Stomach (tissue), 8 donors: ENCODE measurements at regions not wholly inside any gene's neighbourhood (a gene's known extent, or its start where the extent isn't known, plus 50 kb on each side); places are given as distances from the start of the nearest gene placed in this dataset.

Source experiments
- DNase-seq, 2 donors: peaks; one replicate each; pipeline versions ENCODE4 v3.0.0 to v3.0.0-alpha.2; 2013 to 2019
- H3K27ac ChIP-seq, 5 donors: fragments of 200-600 bp in 4 of 5; sonication (generic) in 4 of 5; one replicate each; pipeline ENCODE4 v1.5.1; 2013 to 2019; ENCODE audit warnings: mild to moderate bottlenecking in 1 of 5, moderate library complexity in 1 of 5
- H3K27me3 ChIP-seq, 3 donors: fragments of 200-600 bp; sonication (generic); one replicate each; pipeline ENCODE4 v1.5.1; 2017 to 2019; ENCODE audit warnings: mixed run types in 1 of 3
- H3K36me3 ChIP-seq, 4 donors: fragments of 200-600 bp; sonication (generic); 1 replicate in 3 of 4; 2 replicates in 1 of 4; pipeline ENCODE4 v1.5.1; 2016 to 2019
- H3K4me1 ChIP-seq, 4 donors: fragments of 200-600 bp; sonication (generic); one replicate each; pipeline ENCODE4 v1.5.1; 2016 to 2019
- H3K4me3 ChIP-seq, 4 donors: fragments of 200-600 bp; sonication (generic) in 3 of 4; one replicate each; pipeline ENCODE4 v1.5.1; 2016 to 2019; ENCODE audit warnings: mild to moderate bottlenecking in 1 of 4
- H3K9me3 ChIP-seq, 4 donors: fragments of 200-600 bp; sonication (generic); one replicate each; pipeline ENCODE4 v1.5.1; 2016 to 2019
- CTCF ChIP-seq, 7 experiments: fragments of 450-650 bp in 4 of 7; fragments of 200-600 bp in 3 of 7; sonication (generic) in 3 of 7; IDR thresholded peaks; one replicate each; pipeline ENCODE4 v1.5.1; 2016 to 2019; ENCODE audit warnings: antibody characterized with exemption in 7 of 7, control low read depth in 2 of 7, mild to moderate bottlenecking in 1 of 7
- EP300 ChIP-seq: sonication (generic); formaldehyde crosslinking; IDR thresholded peaks from one replicate; pipeline ENCODE4 v1.6.1; 2017; ENCODE audit warnings: antibody characterized with exemption
- POLR2A ChIP-seq, 4 donors: fragments of 450-650 bp; IDR thresholded peaks; one replicate each; pipeline ENCODE4 v1.6.1; 2016; ENCODE audit warnings: antibody characterized with exemption in 4 of 4, control low read depth in 2 of 4, mild to moderate bottlenecking in 1 of 4, moderate library complexity in 1 of 4
- POLR2AphosphoS5 ChIP-seq, 3 donors: sonication (generic); formaldehyde crosslinking; IDR thresholded peaks; one replicate each; pipeline ENCODE4 v1.6.1; 2016; ENCODE audit warnings: antibody characterized with exemption in 3 of 3
- WGBS, 5 donors: extraction: QIAGEN DNeasy Blood & Tissue Kit in 3 of 5; methylation state at CpG; one replicate each; pipeline versions ENCODE4 v1.1.5 to v1.1.7; 2013 to 2018; 5-methylcytosine and 5-hydroxymethylcytosine counted together
- intact Hi-C: fragments of 100-400 bp; cut with DNase I; formaldehyde crosslinking; loops from one replicate; pipeline ENCODE4 v1.15.1; 2023; ENCODE audit warnings: low total_unique reads
- donor health status: healthy with polysubstance abuse.
- donor health status: Bipolar disorder and iron deficiency.
- donor health status: healthy.

GRCh38 chr3:103919327-103919726 is 1447.4 kb upstream of the ALCAM start:
- no peak overlapping the region for H3K27ac ChIP-seq
- H3K4me3 ChIP-seq = no peak overlapping the region
- no peak for TF ChIP-seq CTCF (IDR thresholded peaks at IDR 0.05)
- no peak for TF ChIP-seq POLR2A (IDR thresholded peaks at IDR 0.05)
- no peaks in the 10 kb centered on the region for H3K9me3 ChIP-seq
- intact Hi-C loops = no loop called here
- no peaks in the 10 kb centered on the region for H3K36me3 ChIP-seq
- H3K4me1 ChIP-seq = no peaks in the 10 kb centered on the region
- WGBS, 5 donors = 45 to 64% (median 55%) methylated on average over 3 of the region's 3 CpGs
- H3K27me3 ChIP-seq = no peaks in the 10 kb centered on the region
- DNase-seq = no peak

- Histone ChIP-seq H3K4me3 (no peak overlapping the region), H3K9me3 (no peaks in the 10 kb centered on the region), H3K36me3 (no peaks in the 10 kb centered on the region), H3K27ac (no peak overlapping the region), H3K27me3 (no peaks in the 10 kb centered on the region), H3K4me1 (no peaks in the 10 kb centered on the region)
- intact Hi-C loops = no loop called here
- TF ChIP-seq POLR2A (IDR thresholded peaks at IDR 0.05) (no peak), POLR2AphosphoS5 (IDR thresholded peaks at IDR 0.05) (no peak), CTCF (IDR thresholded peaks at IDR 0.05) (no peak), EP300 (no peak)
- no peak for DNase-seq
These were observed 1442.8 kb upstream of the ALCAM start for GRCh38 chr3:103923907-103924306.

GRCh38 chr3:103924544-103924943 is 1442.2 kb upstream of the ALCAM start:
- TF ChIP-seq POLR2AphosphoS5 (IDR thresholded peaks at IDR 0.05) = no peak
- no peak for TF ChIP-seq EP300
- TF ChIP-seq POLR2A (IDR thresholded peaks at IDR 0.05) = no peak
- TF ChIP-seq CTCF (IDR thresholded peaks at IDR 0.05) = no peak
- Histone ChIP-seq H3K4me1 (no peaks in the 10 kb centered on the region), H3K27ac (no peak overlapping the region), H3K4me3 (no peak overlapping the region), H3K36me3 (no peaks in the 10 kb centered on the region), H3K27me3 (no peaks in the 10 kb centered on the region), H3K9me3 (no peaks in the 10 kb centered on the region)
- no peak for DNase-seq
- intact Hi-C loops = no loop called here
- 48 to 71% (median 62%) methylated on average over 1 of the region's 1 CpG for WGBS, 5 donors

DNA sequence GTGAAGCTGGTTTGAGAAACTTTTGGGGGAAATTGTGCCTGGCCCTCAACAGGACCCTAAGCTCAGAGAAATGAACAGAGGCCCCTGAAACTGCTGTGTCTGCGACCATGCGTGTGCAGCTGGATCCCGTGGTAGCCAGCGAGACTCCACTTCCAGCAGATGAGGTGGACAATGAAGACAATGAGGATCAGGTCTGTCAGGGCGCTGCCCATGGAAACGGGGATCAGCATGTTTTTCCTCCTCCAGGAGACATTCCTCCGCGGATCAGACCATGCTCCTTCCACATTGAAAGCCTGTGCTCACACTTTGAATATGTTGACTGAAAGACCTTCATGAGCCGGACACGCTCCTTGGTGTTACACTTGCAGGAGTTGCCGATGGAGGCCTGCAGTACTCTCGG is 1439.8 kb upstream of the ALCAM start:
- no peaks in the 10 kb centered on the region for H3K27me3 ChIP-seq
- intact Hi-C loops = no loop called here
- no peak overlapping the region for H3K4me3 ChIP-seq
- DNase-seq = no peak
- no peak for TF ChIP-seq POLR2A (IDR thresholded peaks at IDR 0.05)
- TF ChIP-seq CTCF (IDR thresholded peaks at IDR 0.05) = no peak
- no peak for TF ChIP-seq EP300
- no peak for TF ChIP-seq POLR2AphosphoS5 (IDR thresholded peaks at IDR 0.05)
- 89 to 94% (median 92%) methylated on average over 12 of the region's 12 CpGs for WGBS, 5 donors
- no peaks in the 10 kb centered on the region for H3K36me3 ChIP-seq
- H3K27ac ChIP-seq = no peak overlapping the region
- no peaks in the 10 kb centered on the region for H3K4me1 ChIP-seq
- peaks cover 0 to 14% (median 4%) of the 10 kb centered on the region in 4 donors for H3K9me3 ChIP-seq

DNA sequence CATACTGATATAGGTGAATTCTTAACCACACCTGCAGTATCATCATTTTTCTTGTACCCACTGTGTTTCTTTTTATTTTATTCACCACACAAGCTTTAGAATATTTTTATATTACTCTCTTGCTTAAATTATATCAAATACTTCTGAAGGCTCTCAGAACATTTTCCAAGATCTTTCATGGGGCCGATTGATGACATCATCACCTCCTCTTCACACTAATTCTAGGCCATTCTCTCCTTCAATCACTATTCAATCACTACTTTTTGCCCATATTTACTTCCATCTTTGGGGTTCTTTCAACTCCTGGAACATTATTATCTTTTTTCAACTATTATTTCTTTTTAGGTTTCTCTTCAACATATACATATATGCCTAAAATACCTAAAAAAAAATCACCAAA is 1438.8 kb upstream of the ALCAM start:
- Histone ChIP-seq H3K27me3 (no peaks in the 10 kb centered on the region), H3K9me3 (peaks cover 0 to 20% (median 6%) of the 10 kb centered on the region in 4 donors), H3K4me3 (no peak overlapping the region), H3K4me1 (no peaks in the 10 kb centered on the region), H3K27ac (no peak overlapping the region), H3K36me3 (no peaks in the 10 kb centered on the region)
- DNase-seq = no peak
- intact Hi-C loops = no loop called here
- 75 to 96% (median 86%) methylated on average over 1 of the region's 1 CpG for WGBS, 5 donors
- TF ChIP-seq CTCF (IDR thresholded peaks at IDR 0.05) = no peak
- no peak for TF ChIP-seq POLR2AphosphoS5 (IDR thresholded peaks at IDR 0.05)
- TF ChIP-seq POLR2A (IDR thresholded peaks at IDR 0.05) = no peak
- no peak for TF ChIP-seq EP300
